ENCODE measurements at regions not wholly inside any gene's neighbourhood (a gene's known extent, or its start where the extent isn't known, plus 50 kb on each side); places are given as distances from the start of the nearest gene placed in this dataset.

DNA sequence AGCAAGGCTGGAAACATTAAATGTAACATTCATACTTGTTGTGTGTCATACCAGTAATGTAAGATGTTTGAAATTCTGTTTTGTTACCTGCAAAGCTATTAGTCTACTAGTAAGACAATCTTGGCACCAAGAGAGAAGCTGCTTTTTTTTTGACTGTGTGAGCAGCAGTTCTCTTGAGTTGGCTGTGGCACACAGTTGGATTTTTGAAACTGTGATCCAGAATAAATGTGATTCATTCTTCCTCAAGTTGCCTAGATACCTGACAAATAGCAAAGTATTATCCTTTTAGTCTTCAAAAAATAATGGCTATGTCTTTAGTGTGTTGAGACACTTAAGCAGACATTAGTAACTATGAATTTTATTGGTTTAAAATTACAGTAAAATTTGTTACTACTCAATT is 57.2 kb upstream of the HAPLN1 start:
- no peak overlapping the region for H3K4me3 ChIP-seq (ENCODE audit: low read depth, low read length)
- DNase-seq (ENCODE audit: low read depth): no peak
- TF ChIP-seq POLR2A (IDR thresholded peaks at IDR 0.05; ENCODE audit: extremely low read depth, insufficient read length): no peak
- TF ChIP-seq CTCF (IDR thresholded peaks at IDR 0.05; ENCODE audit: low read depth, low read length): no peak
- TF ChIP-seq, protein P1, sequence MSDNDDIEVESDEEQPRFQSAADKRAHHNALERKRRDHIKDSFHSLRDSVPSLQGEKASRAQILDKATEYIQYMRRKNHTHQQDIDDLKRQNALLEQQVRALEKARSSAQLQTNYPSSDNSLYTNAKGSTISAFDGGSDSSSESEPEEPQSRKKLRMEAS (IDR thresholded peaks at IDR 0.05; ENCODE audit: low read depth, low read length): no peak
- TF ChIP-seq MYC (IDR thresholded peaks at IDR 0.05; ENCODE audit: low read depth, low read length): no peak

DNA sequence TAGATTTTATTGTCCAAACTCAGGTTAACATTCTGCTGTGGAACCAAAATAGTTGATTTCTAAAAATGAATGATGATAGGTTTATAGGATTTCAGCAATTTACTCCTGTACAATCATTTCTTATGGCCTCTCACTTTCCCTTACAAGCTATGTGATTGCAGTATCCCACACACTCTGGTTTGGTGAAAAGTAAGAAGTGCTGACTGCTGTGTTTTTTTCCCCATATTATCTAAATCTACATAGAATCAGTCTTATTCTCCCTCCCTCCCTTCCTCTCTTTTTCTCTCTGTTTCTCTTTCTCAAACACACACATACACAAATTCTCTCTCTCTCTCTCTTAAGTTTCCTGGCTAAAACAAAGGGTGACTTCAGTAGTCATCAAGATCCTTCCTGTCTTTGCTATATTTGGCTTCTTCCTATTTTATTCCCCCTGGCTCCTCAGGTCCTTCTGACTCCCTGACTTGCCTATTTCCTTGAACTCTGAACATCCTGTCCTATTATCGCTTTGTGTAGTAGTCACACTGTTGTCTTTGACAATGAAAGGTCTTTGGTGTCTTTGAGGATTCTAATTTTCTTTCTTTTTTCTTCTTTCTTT is 55.9 kb upstream of the HAPLN1 start:
- H3K4me3 ChIP-seq (ENCODE audit: low read depth, low read length): no peak overlapping the region
- DNase-seq (ENCODE audit: low read depth): no peak
- TF ChIP-seq CTCF (IDR thresholded peaks at IDR 0.05; ENCODE audit: low read depth, low read length) (no peak), POLR2A (IDR thresholded peaks at IDR 0.05; ENCODE audit: extremely low read depth, insufficient read length) (no peak), MYC (IDR thresholded peaks at IDR 0.05; ENCODE audit: low read depth, low read length) (no peak)
- TF ChIP-seq, protein P1 (IDR thresholded peaks at IDR 0.05; ENCODE audit: low read depth, low read length): no peak

Data from NB4 (cell line).